H1 (cell line): ENCODE measurements at regions not wholly inside any gene's neighbourhood (a gene's known extent, or its start where the extent isn't known, plus 50 kb on each side); places are given as distances from the start of the nearest gene placed in this dataset.

Experiments used
- CTCF ChIA-PET: fragments of 300-600 bp; sonication (Branson Sonifier 250); formaldehyde crosslinking; loops from one replicate; lab custom pipeline; 2021; ENCODE audit not compliant: partially characterized antibody; lab: Charles Lee
- POLR2A ChIA-PET: fragments of 300-600 bp; sonication (Branson Sonifier 250); formaldehyde crosslinking; loops from one replicate; lab custom pipeline; 2021; ENCODE audit warnings: inconsistent platforms; ENCODE audit not compliant: partially characterized antibody; lab: Charles Lee
- DNase-seq, 2 experiments: peaks; one replicate each; pipeline versions ENCODE4 v3.0.0 to v3.0.0-alpha.2; 2010 to 2022; ENCODE audit warnings: low spot score in 2 of 2, low read depth in 1 of 2, mixed read lengths in 1 of 2
- FAIRE-seq: peaks from 2 replicates; lab custom pipeline; 2011; peaks lifted over from hg19 to GRCh38; lab: Jason Lieb, UNC
- H2AFZ ChIP-seq: 2 replicates; pipeline ENCODE4 v1.8.1; 2012; ENCODE audit warnings: low read length, inconsistent platforms
- H2AK5ac ChIP-seq: 2 replicates; pipeline ENCODE4 v1.6.1; 2013; ENCODE audit warnings: low read depth, low read length
- H2BK120ac ChIP-seq: replicated peaks from 2 replicates; pipeline ENCODE3; 2013; ENCODE audit warnings: low read depth, low read length, inconsistent platforms
- H2BK12ac ChIP-seq: 2 replicates; pipeline ENCODE4 v1.6.1; 2013; ENCODE audit warnings: low read depth, low read length
- H2BK15ac ChIP-seq: 2 replicates; pipeline ENCODE4 v1.6.1; 2013; ENCODE audit warnings: low read length
- H2BK20ac ChIP-seq: 2 replicates; pipeline ENCODE4 v1.6.1; 2013; ENCODE audit warnings: low read length
- H2BK5ac ChIP-seq: 2 replicates; pipeline ENCODE4 v1.6.1; 2013; ENCODE audit warnings: low read depth, low read length
- H3K14ac ChIP-seq: 2 replicates; pipeline ENCODE4 v1.6.1; 2013; ENCODE audit warnings: inconsistent platforms; ENCODE audit not compliant: insufficient read length
- H3K18ac ChIP-seq: 2 replicates; pipeline ENCODE4 v1.6.1; 2013; ENCODE audit warnings: low read length; ENCODE audit errors: extremely low read depth
- H3K23ac ChIP-seq: 2 replicates; pipeline ENCODE4 v1.6.1; 2013; ENCODE audit warnings: inconsistent platforms; ENCODE audit not compliant: insufficient read length
- H3K23me2 ChIP-seq: 2 replicates; pipeline ENCODE4 v1.6.1; 2013; ENCODE audit warnings: low read depth, low read length
- H3K27ac ChIP-seq: 2 replicates; pipeline ENCODE4 v1.6.1; 2011; ENCODE audit warnings: low read depth, low read length, inconsistent platforms
- H3K27me3 ChIP-seq, 4 experiments: replicated peaks in 1 of 4; 1 replicate in 1 of 4; 2 replicates in 3 of 4; pipeline versions ENCODE4 v1.6.1 to v1.8.1; 2011 to 2013; ENCODE audit warnings: low read length in 3 of 4, mild to moderate bottlenecking in 3 of 4, inconsistent platforms in 2 of 4, mixed read lengths in 2 of 4, moderate library complexity in 1 of 4; ENCODE audit not compliant: control insufficient read depth in 3 of 4, insufficient read depth in 3 of 4; ENCODE audit errors: extremely low read depth in 1 of 4
- H3K36me3 ChIP-seq, 4 experiments: 2 replicates each; pipeline versions ENCODE4 v1.6.1 to v1.8.1; 2011 to 2013; ENCODE audit warnings: mild to moderate bottlenecking in 4 of 4, low read length in 3 of 4, moderate library complexity in 2 of 4, control low read depth in 1 of 4, inconsistent platforms in 1 of 4; ENCODE audit not compliant: insufficient read depth in 4 of 4, control insufficient read depth in 2 of 4
- H3K4ac ChIP-seq: replicated peaks from 2 replicates; pipeline ENCODE3; 2013; ENCODE audit warnings: low read length, low read depth, mixed read lengths, inconsistent platforms; ENCODE audit not compliant: insufficient read length
- H3K4me1 ChIP-seq, 4 experiments: replicated peaks in 1 of 4; 1 replicate in 1 of 4; 2 replicates in 3 of 4; pipeline versions ENCODE4 v1.6.1 to v1.8.1; 2011 to 2013; ENCODE audit warnings: low read length in 3 of 4, inconsistent platforms in 2 of 4, mixed read lengths in 1 of 4; ENCODE audit not compliant: insufficient read depth in 4 of 4, control insufficient read depth in 3 of 4
- H3K4me2 ChIP-seq, 2 experiments: 2 replicates each; pipeline versions ENCODE4 v1.6.1 to v1.8.1; 2011 to 2013; ENCODE audit warnings: low read depth in 2 of 2, low read length in 2 of 2, control low read depth in 1 of 2, inconsistent platforms in 1 of 2, mild to moderate bottlenecking in 1 of 2; ENCODE audit not compliant: insufficient read depth in 1 of 2
- H3K4me3 ChIP-seq, 4 experiments: fragments of 200-600, 300-600 bp in 1 of 4; sonication (generic), shearing (Covaris generic), sonication (Bioruptor Twin) in 1 of 4; 2 replicates each; pipeline versions ENCODE4 v1.5.1 to v1.8.1; 2011 to 2016; ENCODE audit warnings: low read length in 4 of 4, low read depth in 3 of 4, control low read depth in 2 of 4, inconsistent platforms in 2 of 4, mild to moderate bottlenecking in 2 of 4, mixed read lengths in 1 of 4, moderate library complexity in 1 of 4; ENCODE audit not compliant: insufficient read depth in 2 of 4; ENCODE audit errors: extremely low read depth in 1 of 4
- H3K56ac ChIP-seq: replicated peaks from 2 replicates; pipeline ENCODE3; 2013; ENCODE audit warnings: low read depth, mild to moderate bottlenecking, mixed read lengths, low read length, inconsistent platforms; ENCODE audit not compliant: insufficient read length
- H3K79me1 ChIP-seq: 2 replicates; pipeline ENCODE4 v1.6.1; 2013; ENCODE audit warnings: low read depth, low read length, control low read depth
- H3K79me2 ChIP-seq, 2 experiments: 2 replicates each; pipeline versions ENCODE4 v1.6.1 to v1.8.1; 2012 to 2013; ENCODE audit warnings: low read length in 2 of 2, mild to moderate bottlenecking in 2 of 2, inconsistent platforms in 1 of 2; ENCODE audit not compliant: insufficient read depth in 2 of 2, control insufficient read depth in 1 of 2
- H3K9ac ChIP-seq, 4 experiments: replicated peaks in 1 of 4; 1 replicate in 1 of 4; 2 replicates in 3 of 4; pipeline versions ENCODE4 v1.6.1 to v1.8.1; 2011 to 2013; ENCODE audit warnings: low read depth in 3 of 4, low read length in 3 of 4, control low read depth in 2 of 4, mild to moderate bottlenecking in 2 of 4, moderate library complexity in 2 of 4, inconsistent platforms in 1 of 4; ENCODE audit errors: extremely low read depth in 1 of 4
- H3K9me3 ChIP-seq, 2 experiments: 2 replicates each; pipeline versions ENCODE4 v1.6.1 to v1.8.1; 2012 to 2013; ENCODE audit warnings: mild to moderate bottlenecking in 2 of 2, moderate library complexity in 2 of 2, control low read depth in 1 of 2, inconsistent platforms in 1 of 2, low read depth in 1 of 2, low read length in 1 of 2, mixed read lengths in 1 of 2; ENCODE audit not compliant: insufficient read depth in 2 of 2
- H4K20me1 ChIP-seq, 2 experiments: replicated peaks in 1 of 2; 2 replicates each; pipeline versions ENCODE3 to v1.8.1; 2011 to 2013; ENCODE audit warnings: inconsistent platforms in 2 of 2, low read length in 2 of 2, mild to moderate bottlenecking in 1 of 2; ENCODE audit not compliant: insufficient read depth in 2 of 2, control insufficient read depth in 1 of 2
- H4K5ac ChIP-seq: 2 replicates; pipeline ENCODE4 v1.6.1; 2013; ENCODE audit warnings: low read length, low read depth, mixed read lengths, inconsistent platforms; ENCODE audit not compliant: insufficient read length
- H4K8ac ChIP-seq: 2 replicates; pipeline ENCODE4 v1.8.0; 2013; ENCODE audit warnings: mild to moderate bottlenecking, moderate library complexity, low read length, inconsistent platforms; ENCODE audit not compliant: insufficient read depth; ENCODE audit errors: extremely low read depth
- H4K91ac ChIP-seq: replicated peaks from 2 replicates; pipeline ENCODE3; 2013; ENCODE audit warnings: low read length, mixed read lengths, inconsistent platforms; ENCODE audit not compliant: insufficient read length
- BCL11A ChIP-seq, 2 experiments: IDR thresholded peaks; one replicate each; pipeline ENCODE4 v1.6.1; 2011; ENCODE audit warnings: low read depth in 2 of 2, low read length in 2 of 2, mild to moderate bottlenecking in 2 of 2
- CBX5 ChIP-seq: fragments of 300-800, 300-1000 bp; sonication (generic); IDR thresholded peaks from 2 replicates; pipeline ENCODE4 v1.7.1; 2016; ENCODE audit warnings: antibody characterized with exemption, low read length, low read depth
- CHD2 ChIP-seq: IDR thresholded peaks from 2 replicates; pipeline ENCODE4 v1.6.1; 2012; ENCODE audit warnings: low read length, improper control_type of control experiment
- EZH2 ChIP-seq: fragments of 200-600 bp; sonication (generic); IDR thresholded peaks from 2 replicates; pipeline ENCODE4 v1.7.1; 2012; ENCODE audit warnings: low read depth, mild to moderate bottlenecking, moderate library complexity, low read length, inconsistent platforms; ENCODE audit not compliant: severe bottlenecking
- GABPA ChIP-seq: IDR thresholded peaks from 2 replicates; pipeline ENCODE4 v1.6.1; 2011; ENCODE audit warnings: mild to moderate bottlenecking, low read length, moderate library complexity, borderline replicate concordance; ENCODE audit not compliant: insufficient read depth
- KDM5A ChIP-seq: fragments of 200-600 bp; IDR thresholded peaks from 2 replicates; pipeline ENCODE4 v1.7.1; 2012; ENCODE audit warnings: mild to moderate bottlenecking, low read length, inconsistent platforms, mixed read lengths
- PHF8 ChIP-seq: fragments of 200-600 bp; sonication (generic); conservative IDR thresholded peaks from 2 replicates; pipeline ENCODE4 v1.7.1; 2012; ENCODE audit warnings: low read depth, mild to moderate bottlenecking, inconsistent platforms, low read length, moderate library complexity
- RXRA ChIP-seq: IDR thresholded peaks from 2 replicates; pipeline ENCODE4 v1.6.1; 2011; ENCODE audit warnings: low read depth, mild to moderate bottlenecking, low read length, moderate library complexity; ENCODE audit not compliant: insufficient read depth
- SRF ChIP-seq: IDR thresholded peaks from 2 replicates; pipeline ENCODE4 v1.6.1; 2011; ENCODE audit warnings: mild to moderate bottlenecking, low read depth, low read length, moderate library complexity
- TAF1 ChIP-seq: IDR thresholded peaks from 2 replicates; pipeline ENCODE4 v1.6.1; 2011; ENCODE audit warnings: mild to moderate bottlenecking, low read depth, low read length
- TEAD4 ChIP-seq: IDR thresholded peaks from 2 replicates; pipeline ENCODE4 v1.6.1; 2012; ENCODE audit warnings: low read depth, low read length, inconsistent platforms, mixed read lengths
- WGBS, 2 experiments: shearing (Covaris generic) in 1 of 2; methylation state at CpG; one replicate each; pipeline versions ENCODE4 v1.1.6 to v1.1.7; 2013 to 2015; ENCODE audit warnings: low lambda C conversion rate in 2 of 2, mixed read lengths in 2 of 2, inconsistent platforms in 1 of 2, low coverage in 1 of 2, missing lambda C conversion rate in 1 of 2; ENCODE audit not compliant: insufficient replicate concordance in 2 of 2, insufficient coverage in 1 of 2, insufficient read length in 1 of 2; ENCODE audit errors: extremely low coverage in 1 of 2, missing lambda C conversion rate in 1 of 2; 5-methylcytosine and 5-hydroxymethylcytosine counted together

- H3K23ac ChIP-seq, result no peak overlapping the region
- no peaks in the 10 kb centered on the region for H4K20me1 ChIP-seq
- H2BK5ac ChIP-seq, result no peak overlapping the region
- no peak overlapping the region for H2BK15ac ChIP-seq
- H3K4me1 ChIP-seq, result no peaks in the 10 kb centered on the region
- H3K27me3 ChIP-seq, result no peaks in the 10 kb centered on the region
- H2BK12ac ChIP-seq, result no peak overlapping the region
- FAIRE-seq, result no peak
- no peak overlapping the region for H2BK20ac ChIP-seq
- no peak overlapping the region for H3K4me2 ChIP-seq
- no peaks in the 10 kb centered on the region for H3K36me3 ChIP-seq
- H2BK120ac ChIP-seq, result no peak overlapping the region
- ChIA-PET POLR2A (no interaction called here), CTCF (no interaction called here)
- H3K56ac ChIP-seq, result no peak overlapping the region
- no peak overlapping the region for H4K91ac ChIP-seq
- no peaks in the 10 kb centered on the region; a peak in 1 of 4 replicates for H3K9me3 ChIP-seq
- H3K27ac ChIP-seq, result no peak overlapping the region
- H3K79me1 ChIP-seq, result no peaks in the 10 kb centered on the region
- WGBS, 2 experiments, result 88% methylated on average over 1 of the region's 1 CpG; no CpG with 5 or more reads in 1 of the 2 experiments
- no peak overlapping the region for H3K14ac ChIP-seq
- TF ChIP-seq SRF (no peak), RXRA (no peak), TAF1 (no peak), EZH2 (no peak), BCL11A (IDR thresholded peaks at IDR 0.05; ENCODE audit: low read depth in 2 of 2, low read length in 2 of 2) (no peak), KDM5A (no peak), PHF8 (no peak), CBX5 (no peak), CHD2 (no peak), GABPA (no peak), TEAD4 (no peak)
- no peak overlapping the region for H4K5ac ChIP-seq
- H3K79me2 ChIP-seq, result no peaks in the 10 kb centered on the region
- no peaks in the 10 kb centered on the region for H3K23me2 ChIP-seq
- H3K9ac ChIP-seq, result no peak overlapping the region
- no peak overlapping the region for H2AK5ac ChIP-seq
- no peak overlapping the region for H3K18ac ChIP-seq
- H3K4me3 ChIP-seq, result no peak overlapping the region
- no peak for DNase-seq
- H2AFZ ChIP-seq, result no peak overlapping the region
- H3K4ac ChIP-seq, result no peak overlapping the region
- H4K8ac ChIP-seq, result no peak overlapping the region
These were observed 54.5 kb upstream of the ALG10 start for GRCh38 chr12:33967760-33968159.
